IMR-90 (cell line): ENCODE measurements at regions not wholly inside any gene's neighbourhood (a gene's known extent, or its start where the extent isn't known, plus 50 kb on each side); places are given as distances from the start of the nearest gene placed in this dataset.

Experiments used
- ATAC-seq: fragments of 200-7000 bp; cut with Tn5 transposase; 2 replicates; pipeline ENCODE4 v1.9.1; 2020; ENCODE audit warnings: low read depth, mild to moderate bottlenecking, moderate library complexity
- BruUV-seq: library from RNA; stranded (reverse); fragments of 400-500 nt; replicated peaks from 2 replicates; lab custom pipeline; 2021; lab: Mats Ljungman, UMichigan
- CTCF ChIA-PET: fragments of 300-600 bp; formaldehyde crosslinking; extraction: SDS; loops from one replicate; lab custom pipeline; 2021; ENCODE audit warnings: antibody characterized with exemption; lab: Yijun Ruan, JAX
- POLR2A ChIA-PET: fragments of 300-600 bp; sonication (Branson Sonifier 250); formaldehyde crosslinking; loops from one replicate; lab custom pipeline; 2022; ENCODE audit warnings: antibody characterized with exemption; ENCODE audit not compliant: unreplicated experiment; lab: Charles Lee
- DNase-seq: peaks from one replicate; pipeline ENCODE4 v3.0.0; 2013
- H2AFZ ChIP-seq: replicated peaks from 2 replicates; pipeline ENCODE3; 2013; ENCODE audit warnings: low read length, mild to moderate bottlenecking; ENCODE audit not compliant: poor library complexity
- H2AK5ac ChIP-seq: 2 replicates; pipeline ENCODE4 v1.6.1; 2013; ENCODE audit warnings: low read depth, low read length, inconsistent platforms
- H2AK9ac ChIP-seq: replicated peaks from 2 replicates; pipeline ENCODE3; 2013; ENCODE audit warnings: mild to moderate bottlenecking, low read depth, low read length, moderate library complexity; ENCODE audit not compliant: poor library complexity
- H2BK120ac ChIP-seq: 2 replicates; pipeline ENCODE4 v1.6.1; 2013; ENCODE audit warnings: low read depth, low read length, inconsistent platforms
- H2BK15ac ChIP-seq: 3 replicates; pipeline ENCODE4 v1.6.1; 2013; ENCODE audit warnings: low read depth, low read length, inconsistent platforms
- H2BK20ac ChIP-seq: 2 replicates; pipeline ENCODE4 v1.6.1; 2013; ENCODE audit warnings: low read depth, mild to moderate bottlenecking, inconsistent platforms, low read length, moderate library complexity
- H2BK5ac ChIP-seq: 2 replicates; pipeline ENCODE4 v1.6.1; 2013; ENCODE audit warnings: mild to moderate bottlenecking, low read depth, low read length, inconsistent platforms; ENCODE audit not compliant: poor library complexity, severe bottlenecking
- H3K14ac ChIP-seq: replicated peaks from 2 replicates; pipeline ENCODE4 v1.6.1; 2013; ENCODE audit warnings: low read depth, low read length, inconsistent platforms
- H3K18ac ChIP-seq: 2 replicates; pipeline ENCODE4 v1.6.1; 2013; ENCODE audit warnings: low read depth, low read length, control low read depth
- H3K23ac ChIP-seq: 2 replicates; pipeline ENCODE4 v1.6.1; 2013; ENCODE audit warnings: low read depth, low read length, inconsistent platforms
- H3K27ac ChIP-seq: 2 replicates; pipeline ENCODE4 v1.5.1; 2013; ENCODE audit warnings: mild to moderate bottlenecking, control low read depth, low read length; ENCODE audit not compliant: insufficient read depth
- H3K27me3 ChIP-seq: 2 replicates; pipeline ENCODE4 v1.6.1; 2013; ENCODE audit warnings: low read length; ENCODE audit not compliant: control insufficient read depth, insufficient read depth
- H3K36me3 ChIP-seq: 2 replicates; pipeline ENCODE4 v1.6.1; 2013; ENCODE audit warnings: low read length, mixed read lengths; ENCODE audit not compliant: control insufficient read depth, insufficient read depth
- H3K4ac ChIP-seq: 2 replicates; pipeline ENCODE4 v1.6.1; 2013; ENCODE audit warnings: low read depth, low read length, inconsistent platforms
- H3K4me1 ChIP-seq: 2 replicates; pipeline ENCODE4 v1.6.1; 2013; ENCODE audit warnings: low read length, mixed read lengths; ENCODE audit not compliant: control insufficient read depth, insufficient read depth
- H3K4me2 ChIP-seq: 2 replicates; pipeline ENCODE4 v1.6.1; 2013; ENCODE audit warnings: low read depth, mild to moderate bottlenecking, control low read depth, low read length, moderate library complexity
- H3K4me3 ChIP-seq: 2 replicates; pipeline ENCODE4 v1.5.1; 2013; ENCODE audit warnings: low read depth, mild to moderate bottlenecking, control low read depth, low read length, moderate library complexity; ENCODE audit not compliant: insufficient read depth
- H3K56ac ChIP-seq: 2 replicates; pipeline ENCODE4 v1.6.1; 2013; ENCODE audit warnings: low read length, inconsistent platforms; ENCODE audit not compliant: insufficient read depth; ENCODE audit errors: extremely low read depth
- H3K79me1 ChIP-seq, 2 experiments: 2 replicates each; pipeline ENCODE4 v1.6.1; 2013; ENCODE audit warnings: low read length in 2 of 2, inconsistent platforms in 1 of 2, low read depth in 1 of 2
- H3K9ac ChIP-seq: 2 replicates; pipeline ENCODE4 v1.6.1; 2013; ENCODE audit warnings: low read depth, low read length, control low read depth
- H3K9me1 ChIP-seq: 2 replicates; pipeline ENCODE4 v1.6.1; 2013; ENCODE audit warnings: low read length, inconsistent platforms; ENCODE audit not compliant: insufficient read depth
- H3K9me3 ChIP-seq: 2 replicates; pipeline ENCODE4 v1.6.1; 2013; ENCODE audit warnings: low read length; ENCODE audit not compliant: control insufficient read depth, insufficient read depth
- H4K20me1 ChIP-seq: 2 replicates; pipeline ENCODE4 v1.6.1; 2013; ENCODE audit warnings: low read length, inconsistent platforms; ENCODE audit not compliant: insufficient read depth
- H4K5ac ChIP-seq: 2 replicates; pipeline ENCODE4 v1.6.1; 2013; ENCODE audit warnings: mild to moderate bottlenecking, low read depth, low read length, control low read depth
- H4K8ac ChIP-seq, 2 experiments: 2 replicates each; pipeline ENCODE4 v1.6.1; 2013; ENCODE audit warnings: low read depth in 2 of 2, low read length in 2 of 2, control low read depth in 1 of 2, inconsistent platforms in 1 of 2
- H4K91ac ChIP-seq: 2 replicates; pipeline ENCODE4 v1.6.1; 2013; ENCODE audit warnings: low read depth, low read length, inconsistent platforms; ENCODE audit not compliant: insufficient read depth
- BHLHE40 ChIP-seq: fragments of 150-350 bp; IDR thresholded peaks from 2 replicates; pipeline ENCODE4 v1.6.1; 2016; ENCODE audit warnings: mild to moderate bottlenecking, low read depth, low read length
- CEBPB ChIP-seq: IDR thresholded peaks from 2 replicates; pipeline ENCODE4 v1.6.1; 2012; ENCODE audit warnings: low read depth, low read length, improper control_type of control experiment
- CHD1 ChIP-seq: IDR thresholded peaks from 2 replicates; pipeline ENCODE4 v1.6.1; 2012; ENCODE audit warnings: low read depth, low read length, improper control_type of control experiment
- MAZ ChIP-seq: IDR thresholded peaks from 2 replicates; pipeline ENCODE4 v1.6.1; 2012; ENCODE audit warnings: low read depth, mild to moderate bottlenecking, low read length, improper control_type of control experiment, moderate library complexity, borderline replicate concordance
- MXI1 ChIP-seq: IDR thresholded peaks from 2 replicates; pipeline ENCODE4 v1.6.1; 2012; ENCODE audit warnings: low read depth, mild to moderate bottlenecking, low read length, moderate library complexity, borderline replicate concordance
- RCOR1 ChIP-seq: IDR thresholded peaks from 2 replicates; pipeline ENCODE4 v1.6.1; 2012; ENCODE audit warnings: mild to moderate bottlenecking, low read length, improper control_type of control experiment; ENCODE audit not compliant: insufficient replicate concordance
- USF2 ChIP-seq: fragments of 150-350 bp; IDR thresholded peaks from 2 replicates; pipeline ENCODE4 v1.6.1; 2017; ENCODE audit warnings: mild to moderate bottlenecking, antibody characterized with exemption, low read length, low read depth
- WGBS, 2 experiments: methylation state at CpG; one replicate each; pipeline versions ENCODE4 v1.1.5 to v1.1.7; 2013; ENCODE audit warnings: missing lambda C conversion rate in 2 of 2; ENCODE audit not compliant: insufficient read length in 1 of 2; ENCODE audit errors: extremely low coverage in 2 of 2; 5-methylcytosine and 5-hydroxymethylcytosine counted together
- dilution Hi-C: fragments of 300-500 bp; cut with HindIII; formaldehyde crosslinking; loops from one replicate; pipeline ENCODE4 v1.14.3; 2018; ENCODE audit warnings: low sequenced_read_pairs; ENCODE audit not compliant: unreplicated experiment
- in situ Hi-C: fragments of 300-500 bp; cut with MboI; formaldehyde crosslinking; loops from 3 replicates; pipeline ENCODE4 v1.14.3; 2019; ENCODE audit warnings: low sequenced_read_pairs, inconsistent platforms, mixed read lengths
- intact Hi-C: fragments of 100-400 bp; cut with micrococcal nuclease; formaldehyde crosslinking; loops from 2 replicates; pipeline ENCODE4 v1.10.0; 2022

GRCh38 chr18:1505856-1506255 is 601.2 kb downstream of the ADCYAP1 start:
- ATAC-seq: no peak
- Histone ChIP-seq H3K18ac (no peak overlapping the region), H3K4me1 (no peaks in the 10 kb centered on the region)

More at GRCh38 chr18:1505856-1506255, 601.2 kb downstream of the ADCYAP1 start:
- no peak for TF ChIP-seq RCOR1
- TF ChIP-seq USF2: no peak
- no peak for TF ChIP-seq MXI1
- no peak for TF ChIP-seq CEBPB
- no peak for TF ChIP-seq MAZ
- TF ChIP-seq CHD1: no peak
- no peak for TF ChIP-seq BHLHE40
- no peak overlapping the region for H2BK5ac ChIP-seq
- no peaks in the 10 kb centered on the region for H3K36me3 ChIP-seq
- no peak overlapping the region for H2BK20ac ChIP-seq
- H3K4ac ChIP-seq: no peak overlapping the region
- H4K91ac ChIP-seq: no peak overlapping the region
- CTCF ChIA-PET: no interaction called here
- POLR2A ChIA-PET: no interaction called here
- in situ Hi-C loops (no loop called here), intact Hi-C loops (no loop called here), dilution Hi-C loops (no loop called here)
- no peak overlapping the region for H3K4me2 ChIP-seq
- no peak overlapping the region for H3K27ac ChIP-seq
- H3K9me1 ChIP-seq: no peaks in the 10 kb centered on the region
- peaks cover 14% of the 10 kb centered on the region for H3K9me3 ChIP-seq
- no peak overlapping the region for H2BK15ac ChIP-seq
- H3K14ac ChIP-seq: no peak overlapping the region
- H2AFZ ChIP-seq: no peak overlapping the region
- no peak overlapping the region for H3K23ac ChIP-seq
- no peak overlapping the region for H2AK9ac ChIP-seq
- no peak overlapping the region for H2AK5ac ChIP-seq
- BruUV-seq: no TSS peak
- no peak for DNase-seq
- WGBS, 2 experiments: no CpG with 5 or more reads among the region's 1 CpG
- H4K8ac ChIP-seq: no peak overlapping the region
- no peak overlapping the region for H2BK120ac ChIP-seq
- H3K9ac ChIP-seq: no peak overlapping the region
- H3K4me3 ChIP-seq: no peak overlapping the region
- no peaks in the 10 kb centered on the region for H4K20me1 ChIP-seq
- no peak overlapping the region for H4K5ac ChIP-seq
- no peaks in the 10 kb centered on the region for H3K27me3 ChIP-seq
- H3K79me1 ChIP-seq: no peaks in the 10 kb centered on the region
- no peak overlapping the region for H3K56ac ChIP-seq
